ENCODE measurements at regions not wholly inside any gene's neighbourhood (a gene's known extent, or its start where the extent isn't known, plus 50 kb on each side); places are given as distances from the start of the nearest gene placed in this dataset.
"Not testable (repeated sequence)": the region's sequence is repeated elsewhere in the genome, so short reads cannot be mapped to it uniquely, and the experiment has no call there.

DNA sequence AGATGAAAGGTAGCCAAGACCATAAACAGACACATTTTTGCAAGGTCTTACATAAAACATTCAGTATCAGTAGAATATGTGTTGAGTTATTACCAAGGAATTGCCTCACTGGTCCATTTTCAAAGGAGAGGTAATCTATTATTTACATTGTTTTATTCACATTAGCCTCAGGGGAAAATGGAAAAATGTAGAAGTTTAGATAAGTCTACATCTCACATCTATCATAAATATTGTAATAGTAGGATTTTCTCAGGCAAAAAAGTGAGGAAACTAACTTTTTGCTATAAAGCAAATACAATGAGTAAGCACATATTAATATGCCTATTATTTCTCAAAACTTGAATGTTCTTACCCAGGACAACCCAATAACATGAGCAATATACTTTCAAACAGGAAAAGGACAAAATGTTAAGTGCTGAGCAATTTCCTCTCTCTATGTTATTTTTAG, 184.6 kb upstream of the AGTR1 start:
- TF ChIP-seq, protein P1, sequence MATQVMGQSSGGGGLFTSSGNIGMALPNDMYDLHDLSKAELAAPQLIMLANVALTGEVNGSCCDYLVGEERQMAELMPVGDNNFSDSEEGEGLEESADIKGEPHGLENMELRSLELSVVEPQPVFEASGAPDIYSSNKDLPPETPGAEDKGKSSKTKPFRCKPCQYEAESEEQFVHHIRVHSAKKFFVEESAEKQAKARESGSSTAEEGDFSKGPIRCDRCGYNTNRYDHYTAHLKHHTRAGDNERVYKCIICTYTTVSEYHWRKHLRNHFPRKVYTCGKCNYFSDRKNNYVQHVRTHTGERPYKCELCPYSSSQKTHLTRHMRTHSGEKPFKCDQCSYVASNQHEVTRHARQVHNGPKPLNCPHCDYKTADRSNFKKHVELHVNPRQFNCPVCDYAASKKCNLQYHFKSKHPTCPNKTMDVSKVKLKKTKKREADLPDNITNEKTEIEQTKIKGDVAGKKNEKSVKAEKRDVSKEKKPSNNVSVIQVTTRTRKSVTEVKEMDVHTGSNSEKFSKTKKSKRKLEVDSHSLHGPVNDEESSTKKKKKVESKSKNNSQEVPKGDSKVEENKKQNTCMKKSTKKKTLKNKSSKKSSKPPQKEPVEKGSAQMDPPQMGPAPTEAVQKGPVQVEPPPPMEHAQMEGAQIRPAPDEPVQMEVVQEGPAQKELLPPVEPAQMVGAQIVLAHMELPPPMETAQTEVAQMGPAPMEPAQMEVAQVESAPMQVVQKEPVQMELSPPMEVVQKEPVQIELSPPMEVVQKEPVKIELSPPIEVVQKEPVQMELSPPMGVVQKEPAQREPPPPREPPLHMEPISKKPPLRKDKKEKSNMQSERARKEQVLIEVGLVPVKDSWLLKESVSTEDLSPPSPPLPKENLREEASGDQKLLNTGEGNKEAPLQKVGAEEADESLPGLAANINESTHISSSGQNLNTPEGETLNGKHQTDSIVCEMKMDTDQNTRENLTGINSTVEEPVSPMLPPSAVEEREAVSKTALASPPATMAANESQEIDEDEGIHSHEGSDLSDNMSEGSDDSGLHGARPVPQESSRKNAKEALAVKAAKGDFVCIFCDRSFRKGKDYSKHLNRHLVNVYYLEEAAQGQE (IDR thresholded peaks at IDR 0.05; ENCODE audit: insufficient read depth in 1 of 2, low read depth in 2 of 2, low read length in 1 of 2) = no peak
- TF ChIP-seq SIN3A (IDR thresholded peaks at IDR 0.05; ENCODE audit: borderline replicate concordance, insufficient read depth, low read depth, low read length) (no peak), POLR2AphosphoS5 (IDR thresholded peaks at IDR 0.05; ENCODE audit: low read depth, low read length) (no peak), TCF7L2 (IDR thresholded peaks at IDR 0.05; ENCODE audit: low read depth, low read length) (no peak)
- TF ChIP-seq, protein P2, sequence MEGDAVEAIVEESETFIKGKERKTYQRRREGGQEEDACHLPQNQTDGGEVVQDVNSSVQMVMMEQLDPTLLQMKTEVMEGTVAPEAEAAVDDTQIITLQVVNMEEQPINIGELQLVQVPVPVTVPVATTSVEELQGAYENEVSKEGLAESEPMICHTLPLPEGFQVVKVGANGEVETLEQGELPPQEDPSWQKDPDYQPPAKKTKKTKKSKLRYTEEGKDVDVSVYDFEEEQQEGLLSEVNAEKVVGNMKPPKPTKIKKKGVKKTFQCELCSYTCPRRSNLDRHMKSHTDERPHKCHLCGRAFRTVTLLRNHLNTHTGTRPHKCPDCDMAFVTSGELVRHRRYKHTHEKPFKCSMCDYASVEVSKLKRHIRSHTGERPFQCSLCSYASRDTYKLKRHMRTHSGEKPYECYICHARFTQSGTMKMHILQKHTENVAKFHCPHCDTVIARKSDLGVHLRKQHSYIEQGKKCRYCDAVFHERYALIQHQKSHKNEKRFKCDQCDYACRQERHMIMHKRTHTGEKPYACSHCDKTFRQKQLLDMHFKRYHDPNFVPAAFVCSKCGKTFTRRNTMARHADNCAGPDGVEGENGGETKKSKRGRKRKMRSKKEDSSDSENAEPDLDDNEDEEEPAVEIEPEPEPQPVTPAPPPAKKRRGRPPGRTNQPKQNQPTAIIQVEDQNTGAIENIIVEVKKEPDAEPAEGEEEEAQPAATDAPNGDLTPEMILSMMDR (IDR thresholded peaks at IDR 0.05) = no peak
- no peak overlapping the region for H3K27ac ChIP-seq (ENCODE audit: low read length)
- intact Hi-C loops (cut with micrococcal nuclease; ENCODE audit: unreplicated experiment) (no loop called here), in situ Hi-C loops (cut with HindIII; ENCODE audit: low pct_unique_long_range_greater_than_20kb, low sequenced_read_pairs) (no loop called here)
- no peaks in the 10 kb centered on the region for H3K36me3 ChIP-seq (ENCODE audit: control insufficient read depth, insufficient read depth, low read length)
- ChIA-PET POLR2A (no interaction called here), CTCF (no interaction called here)
- DNase-seq (ENCODE audit: low read depth, low spot score) (no peak), ATAC-seq (no peak)
- no peaks in the 10 kb centered on the region for H3K27me3 ChIP-seq (ENCODE audit: control insufficient read depth, insufficient read depth, low read length)
- H3K4me1 ChIP-seq (ENCODE audit: control insufficient read depth, insufficient read depth, low read length) = no peaks in the 10 kb centered on the region
- H3K4me3 ChIP-seq (ENCODE audit: low read depth in 2 of 2, low read length in 2 of 2) = no peak overlapping the region
- no TSS peak for BruUV-seq (replicated peaks)
- no peaks in the 10 kb centered on the region for H3K9me3 ChIP-seq (ENCODE audit: control insufficient read depth, insufficient read depth, low read depth, low read length)

DNA sequence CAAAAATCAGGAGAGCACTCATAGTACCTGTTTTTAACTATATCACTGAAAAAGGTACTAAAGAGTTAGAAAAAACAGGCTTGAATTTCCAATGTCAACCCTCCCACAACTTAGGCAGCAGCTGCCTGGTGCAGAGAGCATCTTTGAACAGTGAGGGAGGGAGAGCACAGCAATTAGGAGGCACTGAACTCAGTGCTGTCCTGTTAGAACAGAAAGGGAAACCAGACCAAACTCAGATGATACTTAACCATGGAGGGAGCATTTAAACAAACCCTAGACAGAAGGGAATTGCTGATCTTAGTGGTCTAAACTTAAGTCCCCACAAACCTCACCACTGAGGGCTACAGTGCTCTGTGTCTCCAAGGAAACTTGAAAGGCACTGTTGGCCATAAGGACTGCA, 179.2 kb upstream of the AGTR1 start:
- POLR2A ChIA-PET = no interaction called here
- H3K4me3 ChIP-seq (ENCODE audit: low read depth in 2 of 2, low read length in 2 of 2) = no peak overlapping the region
- no peak for DNase-seq (ENCODE audit: low read depth, low spot score)
- in situ Hi-C loops (cut with HindIII; ENCODE audit: low pct_unique_long_range_greater_than_20kb, low sequenced_read_pairs) (no loop called here), intact Hi-C loops (cut with micrococcal nuclease; ENCODE audit: unreplicated experiment) (no loop called here)
- H3K4me1 ChIP-seq (ENCODE audit: control insufficient read depth, insufficient read depth, low read length) = no peaks in the 10 kb centered on the region
- H3K27ac ChIP-seq (ENCODE audit: low read length) = no peak overlapping the region
- H3K27me3 ChIP-seq (ENCODE audit: control insufficient read depth, insufficient read depth, low read length) = no peaks in the 10 kb centered on the region
- ATAC-seq = no peak
- BruUV-seq (replicated peaks) = no TSS peak
- CTCF ChIA-PET = no interaction called here
- TF ChIP-seq, protein P2 (IDR thresholded peaks at IDR 0.05) = no peak
- TF ChIP-seq TCF7L2 (IDR thresholded peaks at IDR 0.05; ENCODE audit: low read depth, low read length) (no peak), POLR2AphosphoS5 (IDR thresholded peaks at IDR 0.05; ENCODE audit: low read depth, low read length) (no peak), SIN3A (IDR thresholded peaks at IDR 0.05; ENCODE audit: borderline replicate concordance, insufficient read depth, low read depth, low read length) (no peak)
- TF ChIP-seq, protein P1 (IDR thresholded peaks at IDR 0.05; ENCODE audit: insufficient read depth in 1 of 2, low read depth in 2 of 2, low read length in 1 of 2) = no peak
- H3K9me3 ChIP-seq (ENCODE audit: control insufficient read depth, insufficient read depth, low read depth, low read length) = no peaks in the 10 kb centered on the region
- no peaks in the 10 kb centered on the region for H3K36me3 ChIP-seq (ENCODE audit: control insufficient read depth, insufficient read depth, low read length)

DNA sequence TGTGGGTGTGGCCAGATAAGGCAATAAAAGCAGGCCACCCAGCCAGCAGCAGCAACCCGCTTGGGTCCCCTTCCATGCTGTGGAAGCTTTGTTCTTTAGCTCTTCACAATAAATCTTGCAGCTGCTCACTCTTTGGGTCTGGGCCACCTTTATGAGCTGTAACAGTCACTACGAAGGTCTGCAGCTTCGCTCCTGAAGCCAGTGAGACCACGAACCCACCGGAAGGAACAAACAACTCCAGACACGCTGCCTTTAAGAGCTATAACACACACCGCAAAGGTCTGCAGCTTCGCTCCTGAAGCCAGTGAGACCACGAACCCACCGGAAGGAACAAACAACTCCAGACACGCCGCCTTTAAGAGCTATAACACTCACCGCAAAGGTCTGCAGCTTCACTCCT, 172.1 kb upstream of the AGTR1 start:
- CTCF ChIA-PET; H3K4me1 ChIP-seq (ENCODE audit: control insufficient read depth, insufficient read depth, low read length); ATAC-seq; in situ Hi-C loops (cut with HindIII; ENCODE audit: low pct_unique_long_range_greater_than_20kb, low sequenced_read_pairs); H3K4me3 ChIP-seq (ENCODE audit: low read depth in 2 of 2, low read length in 2 of 2); H3K9me3 ChIP-seq (ENCODE audit: control insufficient read depth, insufficient read depth, low read depth, low read length); POLR2A ChIA-PET; BruUV-seq (replicated peaks); DNase-seq (ENCODE audit: low read depth, low spot score); H3K27ac ChIP-seq (ENCODE audit: low read length); H3K27me3 ChIP-seq (ENCODE audit: control insufficient read depth, insufficient read depth, low read length); H3K36me3 ChIP-seq (ENCODE audit: control insufficient read depth, insufficient read depth, low read length); intact Hi-C loops (cut with micrococcal nuclease; ENCODE audit: unreplicated experiment): not testable (repeated sequence)

All from Panc1 (cell line).